Thymus (tissue), 11 donors: ENCODE measurements at regions not wholly inside any gene's neighbourhood (a gene's known extent, or its start where the extent isn't known, plus 50 kb on each side); places are given as distances from the start of the nearest gene placed in this dataset.
"Not testable (repeated sequence)": the region's sequence is repeated elsewhere in the genome, so short reads cannot be mapped to it uniquely, and the experiment has no call there.

Source experiments
- DNase-seq, 9 donors: peaks; one replicate each; pipeline ENCODE4 v3.0.0-alpha.2; 2013; ENCODE audit warnings: low spot score in 9 of 9, low read depth in 6 of 9, missing footprints in 1 of 9
- H3K27ac ChIP-seq, 2 donors: one replicate each; pipeline ENCODE4 v1.5.1; 2013; ENCODE audit warnings: control low read depth in 1 of 2, low read depth in 1 of 2, low read length in 1 of 2, mild to moderate bottlenecking in 1 of 2, moderate library complexity in 1 of 2
- H3K27me3 ChIP-seq, 2 donors: one replicate each; pipeline ENCODE4 v1.5.1; 2013; ENCODE audit warnings: low read length in 1 of 2; ENCODE audit not compliant: control insufficient read depth in 2 of 2, insufficient read depth in 1 of 2
- H3K36me3 ChIP-seq, 2 donors: one replicate each; pipeline ENCODE4 v1.5.1; 2013; ENCODE audit warnings: low read length in 1 of 2, mild to moderate bottlenecking in 1 of 2, moderate library complexity in 1 of 2; ENCODE audit not compliant: control insufficient read depth in 2 of 2, insufficient read depth in 2 of 2
- H3K4me1 ChIP-seq, 2 donors: one replicate each; pipeline ENCODE4 v1.5.1; 2013; ENCODE audit warnings: low read length in 2 of 2; ENCODE audit not compliant: control insufficient read depth in 2 of 2, insufficient read depth in 2 of 2
- H3K4me3 ChIP-seq, 2 donors: one replicate each; pipeline ENCODE4 v1.5.1; 2013; ENCODE audit warnings: low read length in 2 of 2, control low read depth in 1 of 2, mild to moderate bottlenecking in 1 of 2
- H3K9me3 ChIP-seq, 2 donors: one replicate each; pipeline ENCODE4 v1.5.1; 2013; ENCODE audit warnings: low read length in 1 of 2, mild to moderate bottlenecking in 1 of 2; ENCODE audit not compliant: control insufficient read depth in 2 of 2, insufficient read depth in 1 of 2
- WGBS: extraction: QIAGEN DNeasy Blood & Tissue Kit; methylation state at CpG from one replicate; pipeline ENCODE4 v1.1.7; 2013; 5-methylcytosine and 5-hydroxymethylcytosine counted together
- donor health status: healthy.

DNA sequence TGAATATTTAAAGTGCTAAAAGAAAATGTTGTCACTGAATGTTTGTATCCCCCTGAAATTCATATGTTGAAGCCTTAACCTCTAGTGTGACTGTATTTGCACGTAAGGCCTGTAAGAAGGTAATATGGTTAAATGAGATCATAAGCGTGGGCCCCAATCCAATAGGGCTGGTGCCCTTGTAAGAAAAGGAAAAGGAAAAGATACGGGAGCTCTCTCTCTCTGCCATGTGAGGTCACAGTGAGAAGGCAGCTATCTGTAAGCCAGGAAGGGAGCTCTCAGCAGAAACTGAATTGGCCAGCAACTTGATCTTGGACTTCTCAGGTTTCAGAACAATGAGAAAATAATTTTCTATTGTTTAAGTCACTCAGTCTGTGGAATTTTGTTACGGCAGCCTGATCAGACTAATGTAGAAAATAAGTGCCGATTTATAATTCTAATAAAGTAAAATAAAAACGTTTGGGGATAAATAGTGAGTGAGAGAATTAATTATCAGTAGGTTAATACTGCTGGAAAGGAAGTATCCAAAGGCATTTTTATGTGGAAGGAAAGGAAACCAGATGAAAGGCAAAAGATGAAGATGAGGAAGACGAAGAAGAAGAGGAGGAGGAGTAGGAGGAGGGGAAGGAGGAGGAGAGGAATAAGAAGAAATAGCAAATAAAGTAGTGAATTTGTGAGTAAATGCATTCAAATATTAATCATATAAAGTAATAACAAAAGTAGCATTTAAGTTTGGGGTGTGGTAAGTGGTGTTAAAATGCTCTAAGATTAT is 188.5 kb upstream of the KRR1 start:
- 88% methylated on average over 7 of the region's 7 CpGs for WGBS
- Histone ChIP-seq H3K4me1 (no peaks in the 10 kb centered on the region), H3K27me3 (no peaks in the 10 kb centered on the region), H3K9me3 (no peaks in the 10 kb centered on the region), H3K36me3 (no peaks in the 10 kb centered on the region), H3K27ac (no peak overlapping the region), H3K4me3 (no peak overlapping the region)
- no peak for DNase-seq

DNA sequence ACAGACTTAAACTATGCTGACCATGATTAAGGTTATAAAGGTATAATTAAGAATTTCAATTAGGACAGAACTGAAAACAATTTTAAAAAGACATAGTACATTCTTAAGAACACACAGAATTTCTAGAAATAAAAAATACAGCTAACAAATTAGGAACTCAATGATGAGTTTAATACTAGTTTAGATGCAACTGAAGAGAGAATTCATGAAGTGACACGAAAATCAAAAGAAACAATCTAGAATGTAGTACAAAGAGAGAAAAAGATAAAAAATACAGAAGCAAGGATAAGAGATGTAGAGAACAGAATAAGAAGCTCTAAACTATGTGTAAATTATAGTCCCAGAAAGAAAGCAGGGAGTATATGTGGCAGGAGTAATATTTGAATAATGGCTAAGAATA is 187.8 kb upstream of the KRR1 start:
- no peaks in the 10 kb centered on the region for H3K4me1 ChIP-seq
- H3K4me3 ChIP-seq = no peak overlapping the region
- no peaks in the 10 kb centered on the region for H3K9me3 ChIP-seq
- no peak overlapping the region for H3K27ac ChIP-seq
- H3K36me3 ChIP-seq = no peaks in the 10 kb centered on the region
- 92% methylated on average over 1 of the region's 1 CpG for WGBS
- no peak for DNase-seq
- H3K27me3 ChIP-seq = no peaks in the 10 kb centered on the region

DNA sequence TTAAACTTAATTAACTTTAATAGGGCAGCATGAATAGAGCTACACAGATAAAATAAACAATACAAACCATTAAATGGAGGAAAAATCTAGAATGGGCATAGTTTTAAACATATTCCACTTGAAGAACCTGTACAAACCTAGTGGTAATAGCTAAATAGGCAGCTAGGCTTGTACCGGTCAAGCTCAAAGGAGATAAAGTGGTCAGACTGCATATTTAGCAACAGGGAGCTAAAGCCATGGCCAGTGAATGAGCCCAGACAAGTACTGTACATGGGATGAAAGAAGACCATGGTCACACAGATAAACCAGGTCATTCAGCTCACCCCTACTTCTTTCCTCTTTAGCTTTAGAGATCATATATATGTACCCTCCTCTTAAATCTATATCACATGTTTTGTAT is 186.6 kb upstream of the KRR1 start:
- H3K4me3 ChIP-seq = no peak overlapping the region
- 94% methylated on average over 1 of the region's 1 CpG for WGBS

DNA sequence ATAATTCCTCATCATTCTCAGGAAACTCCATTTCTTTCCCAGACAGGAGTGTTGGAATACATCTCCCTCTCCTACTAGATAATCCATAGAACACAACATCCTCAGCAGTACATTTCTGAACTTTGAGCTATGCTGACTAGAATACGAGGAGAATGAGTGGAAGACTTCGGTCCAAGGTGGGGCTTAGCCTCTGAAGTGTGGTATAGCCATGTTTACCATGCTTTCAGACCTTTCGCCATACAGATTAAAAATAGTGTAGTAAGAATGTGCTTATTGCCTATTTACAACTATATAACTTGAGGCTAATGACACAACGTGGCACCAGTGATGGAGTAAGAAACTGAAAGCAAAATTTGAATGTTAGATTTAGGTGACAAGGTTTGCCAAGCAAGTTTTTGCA is 184.5 kb upstream of the KRR1 start:
- no peaks in the 10 kb centered on the region for H3K4me1 ChIP-seq
- no peak for DNase-seq
- no peaks in the 10 kb centered on the region for H3K9me3 ChIP-seq
- WGBS = 94% methylated on average over 4 of the region's 4 CpGs
- H3K27me3 ChIP-seq = no peaks in the 10 kb centered on the region
- H3K27ac ChIP-seq = no peak overlapping the region
- H3K4me3 ChIP-seq = no peak overlapping the region
- no peaks in the 10 kb centered on the region for H3K36me3 ChIP-seq

More for the DNA sequence above, 186.6 kb upstream of the KRR1 start:
- Histone ChIP-seq H3K9me3 (no peaks in the 10 kb centered on the region), H3K36me3 (no peaks in the 10 kb centered on the region), H3K4me1 (no peaks in the 10 kb centered on the region), H3K27me3 (no peaks in the 10 kb centered on the region), H3K27ac (no peak overlapping the region)
- no peak for DNase-seq

DNA sequence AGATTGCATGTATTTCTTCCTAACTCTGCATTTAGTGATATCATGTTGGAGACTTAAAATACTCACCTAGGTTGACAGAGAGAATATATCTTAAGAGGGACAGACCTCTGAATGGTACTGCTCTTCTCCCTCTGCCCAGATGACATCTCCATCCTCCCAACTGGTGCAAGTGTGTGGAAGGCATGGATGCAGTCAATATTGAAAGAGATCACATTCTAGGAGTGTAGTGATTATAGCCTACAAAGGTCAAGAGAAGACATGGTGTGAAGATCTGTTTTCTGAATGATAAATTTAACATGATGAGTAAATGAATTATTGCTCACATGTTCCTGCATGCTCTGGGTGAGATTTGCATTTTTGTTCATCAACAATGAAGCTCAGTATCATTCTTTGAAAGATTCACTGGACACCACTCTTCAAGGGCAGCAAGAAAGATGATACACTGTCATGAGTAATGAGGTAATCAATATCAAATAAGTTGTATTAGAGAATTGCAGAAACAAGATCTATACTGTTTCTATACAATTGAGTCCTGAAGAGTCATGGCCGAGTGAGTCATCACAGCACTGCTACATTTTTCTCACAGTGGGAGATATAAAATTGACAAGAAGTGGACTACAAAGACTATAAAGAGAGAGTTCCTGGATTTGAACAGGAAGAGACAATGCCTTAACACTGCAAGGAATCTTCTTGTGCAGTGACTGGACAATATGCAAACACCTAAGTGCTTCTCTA is 183.3 kb upstream of the KRR1 start:
- Histone ChIP-seq H3K27ac (no peak overlapping the region), H3K36me3 (no peaks in the 10 kb centered on the region), H3K9me3 (no peaks in the 10 kb centered on the region), H3K27me3 (no peaks in the 10 kb centered on the region), H3K4me1 (no peaks in the 10 kb centered on the region), H3K4me3 (no peak overlapping the region)
- WGBS = 99% methylated on average over 1 of the region's 1 CpG
- no peak for DNase-seq

DNA sequence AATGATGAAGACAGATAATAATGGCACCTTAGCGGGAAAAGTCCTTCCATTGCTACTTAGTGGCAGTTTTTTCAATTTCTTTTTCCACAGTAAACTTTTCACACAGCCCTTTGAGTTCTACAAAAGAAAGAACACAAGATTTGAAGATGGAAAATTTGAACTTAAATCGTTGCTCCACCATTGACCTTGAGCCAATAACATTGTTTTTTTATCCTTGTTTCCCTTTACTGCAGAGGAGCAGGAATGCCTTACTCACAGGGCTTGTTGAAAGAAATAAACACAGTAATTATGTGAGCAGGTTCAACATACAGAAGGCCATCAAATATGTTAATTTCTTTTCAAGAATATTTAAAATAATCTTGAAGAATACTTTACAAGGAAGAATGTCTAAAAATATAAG is 181.5 kb upstream of the KRR1 start:
- Histone ChIP-seq H3K9me3 (no peaks in the 10 kb centered on the region), H3K27ac (no peak overlapping the region), H3K27me3 (no peaks in the 10 kb centered on the region), H3K4me1 (no peaks in the 10 kb centered on the region), H3K36me3 (no peaks in the 10 kb centered on the region), H3K4me3 (no peak overlapping the region)
- 87% methylated on average over 2 of the region's 2 CpGs for WGBS
- DNase-seq = no peak

DNA sequence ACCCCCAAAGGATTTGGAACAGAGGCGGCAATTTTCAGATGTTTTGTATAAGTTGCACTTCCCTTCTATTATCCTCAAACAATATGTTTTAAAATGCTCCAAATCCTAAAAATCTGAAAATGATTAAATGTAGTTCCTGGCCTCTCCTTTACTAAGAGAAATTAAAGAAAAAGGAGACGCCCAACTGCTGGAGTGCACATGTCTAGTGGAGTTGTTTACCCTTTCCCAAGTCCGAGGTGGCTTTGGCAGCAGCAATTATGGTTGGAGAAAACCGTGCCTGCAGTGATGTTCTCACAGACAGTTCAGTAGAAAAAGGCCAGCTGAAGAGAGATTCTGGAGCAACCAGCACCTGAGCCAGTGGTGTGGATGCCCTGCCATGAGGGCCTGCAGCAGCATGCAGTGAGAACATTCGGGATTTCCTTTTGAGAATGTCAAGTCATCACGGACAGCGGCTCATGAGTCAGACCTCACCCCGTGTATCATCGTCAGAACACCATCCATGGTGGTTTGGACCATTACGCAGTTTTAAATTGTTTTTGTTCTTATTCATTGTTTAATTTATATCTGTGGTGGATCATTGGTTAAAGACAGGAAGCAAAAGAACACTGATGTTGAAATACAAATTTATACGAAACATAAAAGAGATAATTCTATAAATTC is 179.0 kb upstream of the KRR1 start:
- no peaks in the 10 kb centered on the region for H3K9me3 ChIP-seq
- DNase-seq = no peak
- H3K36me3 ChIP-seq = no peaks in the 10 kb centered on the region
- WGBS = 96% methylated on average over 11 of the region's 11 CpGs
- no peaks in the 10 kb centered on the region for H3K4me1 ChIP-seq
- H3K4me3 ChIP-seq = no peak overlapping the region
- H3K27me3 ChIP-seq = no peaks in the 10 kb centered on the region
- H3K27ac ChIP-seq = no peak overlapping the region

DNA sequence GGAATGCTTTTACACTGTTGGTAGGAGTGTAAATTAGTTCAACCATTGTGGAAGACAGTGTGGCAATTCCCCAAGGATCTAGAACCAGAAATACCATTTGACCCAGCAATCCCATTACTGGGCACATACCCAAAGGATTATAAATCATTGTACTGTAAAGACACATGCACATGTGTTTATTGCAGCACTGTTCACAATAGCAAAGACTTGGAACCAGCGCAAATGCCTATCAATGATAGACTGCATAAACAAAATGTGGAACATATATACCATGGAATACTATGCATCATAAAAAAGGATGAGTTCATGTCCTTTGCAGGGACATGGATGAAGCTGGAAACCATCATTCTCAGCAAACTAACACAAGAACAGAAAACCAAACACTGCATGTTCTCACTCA is 174.8 kb upstream of the KRR1 start:
- DNase-seq, H3K27ac ChIP-seq, H3K4me1 ChIP-seq, H3K27me3 ChIP-seq, H3K9me3 ChIP-seq, H3K4me3 ChIP-seq, H3K36me3 ChIP-seq: not testable (repeated sequence)
- 97% methylated on average over 1 of the region's 1 CpG for WGBS

DNA sequence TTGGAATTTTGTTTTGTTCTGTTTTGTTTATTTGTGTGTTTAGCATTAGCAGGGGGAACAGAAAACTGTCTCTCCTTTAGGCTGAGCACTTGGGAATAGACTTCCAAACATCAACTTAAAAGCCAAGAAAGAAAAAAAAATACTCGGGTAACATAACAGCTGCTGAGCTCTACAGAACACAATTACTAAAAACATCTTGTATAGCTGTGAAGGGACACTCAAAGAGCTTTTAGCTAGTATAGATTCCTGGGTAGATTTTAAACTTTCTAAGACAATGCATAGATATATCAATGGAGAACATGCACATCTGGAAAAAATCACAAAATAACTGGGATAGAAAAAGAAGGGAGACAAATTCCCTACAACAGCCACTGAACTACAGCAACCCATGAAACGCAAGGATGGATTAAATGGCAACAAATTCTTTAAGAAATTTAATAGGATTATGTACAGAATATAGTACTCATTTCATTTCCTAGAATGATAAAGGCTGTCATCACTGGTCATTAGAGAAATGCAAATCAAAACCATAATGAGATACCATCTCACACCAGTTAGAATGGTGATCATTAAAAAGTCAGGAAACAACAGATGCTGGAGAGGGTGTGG is 174.3 kb upstream of the KRR1 start:
- no peak for DNase-seq
- Histone ChIP-seq H3K27me3 (no peaks in the 10 kb centered on the region), H3K4me1 (no peaks in the 10 kb centered on the region), H3K36me3 (no peaks in the 10 kb centered on the region), H3K9me3 (no peaks in the 10 kb centered on the region), H3K4me3 (no peak overlapping the region), H3K27ac (no peak overlapping the region)
- 92% methylated on average over 2 of the region's 2 CpGs for WGBS
